Left ventricle myocardium superior (tissue), 1 donor: ENCODE measurements at regions not wholly inside any gene's neighbourhood (a gene's known extent, or its start where the extent isn't known, plus 50 kb on each side); places are given as distances from the start of the nearest gene placed in this dataset.
"Not testable (repeated sequence)": the region's sequence is repeated elsewhere in the genome, so short reads cannot be mapped to it uniquely, and the experiment has no call there.

ENCODE experiments used
- ATAC-seq: fragments of 200-7000 bp; cut with Tn5 transposase; one replicate; pipeline ENCODE4 v1.9.1; 2020; ENCODE audit warnings: mild to moderate bottlenecking, moderate library complexity
- DNase-seq: peaks from one replicate; pipeline ENCODE4 v3.0.0-alpha.2; 2020
- intact Hi-C: fragments of 100-400 bp; cut with micrococcal nuclease; formaldehyde crosslinking; loops from one replicate; pipeline ENCODE4 v1.11.0; 2022
- donor health status: DM: no; HTN: yes; CAD: no; lungs with severe emphysema.

GRCh38 chr6:57708061-57708460, 390.6 kb downstream of the PRIM2 start:
- intact Hi-C loops, DNase-seq, ATAC-seq: not testable (repeated sequence)

DNA sequence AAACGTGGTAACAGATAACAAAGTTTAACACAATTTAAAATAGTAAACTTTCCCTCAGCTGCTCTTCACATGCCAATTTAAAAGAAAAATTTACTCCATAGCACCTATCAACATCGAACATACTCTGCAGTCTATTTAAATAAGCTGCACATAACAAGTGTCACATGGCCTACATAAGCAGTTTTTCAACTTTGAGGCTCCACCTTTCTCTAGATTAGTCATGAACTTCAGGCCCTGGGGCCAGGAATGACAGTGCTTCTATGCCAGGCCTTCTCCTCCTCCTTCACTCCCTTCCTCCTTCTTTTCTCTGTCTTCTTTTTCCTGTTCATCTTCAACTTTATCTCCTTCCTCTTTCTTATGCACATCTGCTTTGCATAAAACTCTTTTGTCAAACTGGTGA, 405.1 kb downstream of the PRIM2 start:
- ATAC-seq, DNase-seq, intact Hi-C loops: not testable (repeated sequence)

DNA sequence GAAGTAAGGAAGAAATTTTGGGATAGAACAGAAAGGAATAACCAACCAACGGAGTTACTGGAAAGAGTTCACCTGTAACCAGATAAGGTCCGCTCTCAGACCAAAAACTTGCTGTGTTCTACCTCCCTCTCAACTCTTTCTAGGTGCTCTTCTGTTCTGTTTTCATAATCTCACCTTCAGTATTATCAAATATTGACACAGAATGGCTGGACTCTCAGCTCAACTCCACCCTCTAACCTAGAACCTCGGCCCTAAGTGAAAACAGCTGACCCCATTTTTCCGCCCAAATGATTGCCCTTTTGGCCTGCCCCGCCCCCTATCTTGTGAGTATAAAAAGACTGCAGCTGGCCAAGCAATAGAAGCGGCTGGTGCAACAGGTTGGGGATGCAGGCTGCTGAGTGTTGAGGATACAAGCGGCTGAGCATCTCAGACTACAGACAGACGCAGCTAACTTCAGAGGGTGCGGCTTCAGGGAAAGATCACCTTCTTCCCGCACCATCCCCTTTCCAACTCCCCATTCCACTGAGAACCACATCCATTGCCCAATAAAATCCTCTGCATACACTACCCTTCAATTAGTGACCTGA, 406.5 kb downstream of the PRIM2 start:
- intact Hi-C loops, ATAC-seq, DNase-seq: not testable (repeated sequence)

- DNase-seq, intact Hi-C loops, ATAC-seq: not testable (repeated sequence)
These were observed 412.0 kb downstream of the PRIM2 start for GRCh38 chr6:57729407-57729806.

GRCh38 chr6:57730726-57731125, 413.3 kb downstream of the PRIM2 start:
- DNase-seq, intact Hi-C loops: not testable (repeated sequence)

DNA sequence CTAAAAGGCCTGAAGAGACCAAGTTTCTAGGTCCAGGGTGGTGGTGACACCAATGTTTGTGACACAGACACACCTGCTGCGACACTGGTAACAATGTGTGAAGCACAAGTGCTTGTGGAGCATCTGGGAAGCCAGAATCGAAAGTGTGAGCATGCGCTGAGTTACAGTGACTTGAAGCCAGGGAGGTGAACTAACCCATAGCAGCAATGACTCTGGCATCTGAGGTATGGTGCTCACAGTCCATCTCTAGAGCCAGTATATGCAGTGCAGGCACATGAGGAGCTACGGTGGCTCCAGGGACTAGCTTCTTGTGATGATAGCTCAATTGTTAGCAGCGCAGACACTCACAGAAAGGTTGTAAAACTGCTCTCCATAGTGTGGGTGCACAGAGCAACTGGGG, 430.3 kb downstream of the PRIM2 start:
- DNase-seq, ATAC-seq, intact Hi-C loops: not testable (repeated sequence)

More at GRCh38 chr6:57730726-57731125, 413.3 kb downstream of the PRIM2 start:
- ATAC-seq = not testable (repeated sequence)

GRCh38 chr6:57759850-57760249, 442.4 kb downstream of the PRIM2 start:
- intact Hi-C loops, ATAC-seq, DNase-seq: not testable (repeated sequence)

GRCh38 chr6:57792720-57793397, 475.4 kb downstream of the PRIM2 start:
- intact Hi-C loops, DNase-seq, ATAC-seq: not testable (repeated sequence)

DNA sequence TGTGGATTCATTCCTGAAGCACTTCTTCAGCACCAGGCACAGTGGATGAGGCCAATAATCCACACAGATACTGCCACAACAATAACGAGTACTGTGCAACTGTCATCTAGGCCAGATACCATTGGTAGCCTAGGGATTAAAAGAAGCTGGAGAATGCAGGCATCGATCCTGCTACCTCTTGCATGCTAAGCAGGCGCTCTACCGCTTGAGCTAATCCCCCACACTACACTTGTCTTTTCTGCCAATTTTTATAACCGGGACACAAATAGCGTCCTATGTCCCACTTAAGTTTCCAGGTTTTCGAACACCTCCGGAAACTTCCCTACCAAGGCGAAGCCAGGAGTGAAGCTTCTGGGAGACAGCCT, 475.9 kb downstream of the PRIM2 start:
- intact Hi-C loops, DNase-seq, ATAC-seq: not testable (repeated sequence)

- ATAC-seq, intact Hi-C loops, DNase-seq: not testable (repeated sequence)
These were observed 482.5 kb downstream of the PRIM2 start for GRCh38 chr6:57799703-57800479.

DNA sequence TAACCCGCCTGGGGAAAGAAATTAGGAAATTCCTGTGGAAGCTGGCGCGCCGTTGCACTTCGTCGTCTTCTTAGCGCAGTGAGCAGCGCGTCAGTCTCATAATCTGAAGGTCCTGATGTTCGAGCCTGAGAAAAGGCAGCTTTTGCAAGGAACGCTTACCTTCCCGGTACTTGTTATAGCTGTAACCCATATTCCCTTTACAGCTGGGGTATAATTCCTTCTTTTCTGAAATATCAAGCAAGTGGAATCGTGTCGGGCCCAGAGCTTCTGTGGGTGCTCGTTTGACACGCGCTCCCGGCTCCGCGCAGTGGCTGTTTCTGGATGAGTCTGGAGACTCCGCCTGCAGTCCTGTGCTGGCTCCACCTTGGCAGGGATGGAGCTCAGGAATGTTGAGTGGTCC, 491.2 kb downstream of the PRIM2 start:
- intact Hi-C loops, ATAC-seq: not testable (repeated sequence)

GRCh38 chr6:57809454-57809853, 492.0 kb downstream of the PRIM2 start:
- ATAC-seq, DNase-seq, intact Hi-C loops: not testable (repeated sequence)

More for the DNA sequence above, 491.2 kb downstream of the PRIM2 start:
- DNase-seq = not testable (repeated sequence)

GRCh38 chr6:57813271-57814075, 496.0 kb downstream of the PRIM2 start:
- intact Hi-C loops, ATAC-seq, DNase-seq: not testable (repeated sequence)

- ATAC-seq, DNase-seq, intact Hi-C loops: not testable (repeated sequence)
These were observed 498.4 kb downstream of the PRIM2 start for GRCh38 chr6:57815826-57816225.

GRCh38 chr6:57821325-57821724, 503.9 kb downstream of the PRIM2 start:
- intact Hi-C loops, DNase-seq, ATAC-seq: not testable (repeated sequence)

- ATAC-seq, DNase-seq, intact Hi-C loops: not testable (repeated sequence)
These were observed 505.0 kb downstream of the PRIM2 start for GRCh38 chr6:57822448-57822847.

DNA sequence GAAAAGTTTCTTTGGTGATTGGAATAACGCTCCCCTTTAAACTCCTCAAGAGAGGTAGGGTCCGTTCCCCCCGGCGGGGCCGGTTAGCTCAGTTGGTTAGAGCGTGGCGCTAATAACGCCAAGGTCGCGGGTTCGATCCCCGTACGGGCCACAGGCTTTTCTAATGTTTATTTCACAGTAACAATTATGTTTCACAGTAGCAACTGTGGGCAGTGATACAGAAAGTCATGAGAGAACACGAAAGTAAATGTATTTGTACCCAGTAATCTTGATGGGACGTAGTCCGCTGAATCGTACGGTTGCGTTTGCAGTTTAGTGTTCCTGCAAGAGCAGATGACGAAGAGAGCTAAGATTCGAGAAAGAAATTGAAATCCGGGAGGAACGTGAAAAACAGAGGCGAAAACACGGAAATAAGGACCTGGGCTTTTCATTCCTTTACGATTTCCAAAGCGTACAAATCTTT, 505.5 kb downstream of the PRIM2 start:
- no peak for ATAC-seq
- intact Hi-C loops = no loop called here
- no peak for DNase-seq

DNA sequence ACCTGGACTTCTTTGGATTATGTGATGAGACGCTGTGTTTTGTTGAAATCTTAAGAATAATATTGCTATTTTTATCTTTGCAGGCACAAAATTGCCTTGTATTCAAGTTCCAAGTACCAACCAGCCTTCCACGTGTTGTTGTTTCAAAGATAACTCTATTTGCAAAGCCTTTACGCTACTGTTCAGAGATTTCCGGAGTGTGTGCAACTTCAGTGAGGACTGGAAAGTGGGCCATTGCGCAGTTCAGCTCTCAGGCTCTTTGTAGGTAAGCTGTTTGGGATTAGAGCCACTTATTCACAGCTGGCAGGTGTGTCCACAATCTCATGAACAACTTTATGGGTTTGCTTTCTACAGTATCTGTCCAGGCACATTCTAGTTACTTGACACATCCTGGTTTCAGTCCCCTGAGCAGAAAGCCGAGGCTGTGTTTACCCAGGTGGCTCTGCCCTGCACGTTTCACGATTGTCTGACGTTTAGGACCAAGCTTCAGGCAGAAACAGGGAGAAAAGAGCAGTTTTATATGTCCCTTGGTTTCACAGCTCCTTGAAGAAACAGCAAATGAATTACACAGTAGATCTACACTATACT, 520.3 kb downstream of the PRIM2 start:
- intact Hi-C loops, ATAC-seq, DNase-seq: not testable (repeated sequence)
